ENCODE measurements at regions not wholly inside any gene's neighbourhood (a gene's known extent, or its start where the extent isn't known, plus 50 kb on each side); places are given as distances from the start of the nearest gene placed in this dataset.

GRCh38 chr7:21113609-21114415 is 314.1 kb upstream of the SP4 start:
- H3K4me3 ChIP-seq (replicated peaks; ENCODE audit: low read depth, low read length) = no peak overlapping the region
- DNase-seq (ENCODE audit: extremely low read depth, low read depth) = no peak
- TF ChIP-seq CTCF (IDR thresholded peaks at IDR 0.05; ENCODE audit: low read depth, low read length, missing control alignments) = no peak

- no peak for TF ChIP-seq CTCF (IDR thresholded peaks at IDR 0.05; ENCODE audit: low read depth, low read length, missing control alignments)
- DNase-seq (ENCODE audit: extremely low read depth, low read depth) = no peak
- no peak overlapping the region for H3K4me3 ChIP-seq (replicated peaks; ENCODE audit: low read depth, low read length)
Measured at GRCh38 chr7:21123586-21123985, 304.3 kb upstream of the SP4 start.

GRCh38 chr7:21125297-21125696 is 302.6 kb upstream of the SP4 start:
- no peak for DNase-seq (ENCODE audit: extremely low read depth, low read depth)
- TF ChIP-seq CTCF (IDR thresholded peaks at IDR 0.05; ENCODE audit: low read depth, low read length, missing control alignments) = no peak
- no peak overlapping the region for H3K4me3 ChIP-seq (replicated peaks; ENCODE audit: low read depth, low read length)

- H3K4me3 ChIP-seq (replicated peaks; ENCODE audit: low read depth, low read length) = no peak overlapping the region
- no peak for TF ChIP-seq CTCF (IDR thresholded peaks at IDR 0.05; ENCODE audit: low read depth, low read length, missing control alignments)
- no peak for DNase-seq (ENCODE audit: extremely low read depth, low read depth)
Measured at GRCh38 chr7:21128062-21128817, 299.6 kb upstream of the SP4 start.

GRCh38 chr7:21131897-21132296 is 296.0 kb upstream of the SP4 start:
- DNase-seq (ENCODE audit: extremely low read depth, low read depth) = no peak
- no peak overlapping the region for H3K4me3 ChIP-seq (replicated peaks; ENCODE audit: low read depth, low read length)
- TF ChIP-seq CTCF (IDR thresholded peaks at IDR 0.05; ENCODE audit: low read depth, low read length, missing control alignments) = no peak

GRCh38 chr7:21134631-21135030 is 293.3 kb upstream of the SP4 start:
- TF ChIP-seq CTCF (IDR thresholded peaks at IDR 0.05; ENCODE audit: low read depth, low read length, missing control alignments) = no peak
- no peak for DNase-seq (ENCODE audit: extremely low read depth, low read depth)
- no peak overlapping the region for H3K4me3 ChIP-seq (replicated peaks; ENCODE audit: low read depth, low read length)

Data from HFF-Myc (cell line).